Progenitor cell of endocrine pancreas (in vitro differentiated cells): ENCODE measurements at regions not wholly inside any gene's neighbourhood (a gene's known extent, or its start where the extent isn't known, plus 50 kb on each side); places are given as distances from the start of the nearest gene placed in this dataset.

Experiments used
- DNase-seq: peaks from one replicate; pipeline ENCODE4 v3.0.0; 2021; ENCODE audit warnings: low spot score; ENCODE audit not compliant: unreplicated experiment
- H3K27ac Mint-ChIP-seq: 2 replicates; pipeline ENCODE4 v1.8.0; 2021; ENCODE audit warnings: mild to moderate bottlenecking, moderate library complexity, mixed read lengths
- H3K27me3 Mint-ChIP-seq: 2 replicates; pipeline ENCODE4 v1.8.0; 2021; ENCODE audit warnings: mixed read lengths
- H3K36me3 Mint-ChIP-seq: 2 replicates; pipeline ENCODE4 v1.8.0; 2022; ENCODE audit warnings: mixed read lengths; ENCODE audit not compliant: insufficient read depth
- H3K4me1 Mint-ChIP-seq: 2 replicates; pipeline ENCODE4 v1.8.0; 2021; ENCODE audit warnings: low read depth, mixed read lengths
- H3K4me3 Mint-ChIP-seq: 2 replicates; pipeline ENCODE4 v1.8.0; 2021; ENCODE audit warnings: low read depth, mild to moderate bottlenecking, moderate library complexity, mixed read lengths
- H3K9me3 Mint-ChIP-seq: 2 replicates; pipeline ENCODE4 v1.8.0; 2021; ENCODE audit warnings: low read depth, mixed read lengths
- TF ChIP-seq, protein P1 (sequence below): fragments of 200-600 bp; sonication (generic); IDR thresholded peaks from one replicate; pipeline ENCODE4 v1.5.0; 2021; ENCODE audit warnings: antibody characterized with exemption, mild to moderate bottlenecking; ENCODE audit not compliant: unreplicated experiment

DNA sequence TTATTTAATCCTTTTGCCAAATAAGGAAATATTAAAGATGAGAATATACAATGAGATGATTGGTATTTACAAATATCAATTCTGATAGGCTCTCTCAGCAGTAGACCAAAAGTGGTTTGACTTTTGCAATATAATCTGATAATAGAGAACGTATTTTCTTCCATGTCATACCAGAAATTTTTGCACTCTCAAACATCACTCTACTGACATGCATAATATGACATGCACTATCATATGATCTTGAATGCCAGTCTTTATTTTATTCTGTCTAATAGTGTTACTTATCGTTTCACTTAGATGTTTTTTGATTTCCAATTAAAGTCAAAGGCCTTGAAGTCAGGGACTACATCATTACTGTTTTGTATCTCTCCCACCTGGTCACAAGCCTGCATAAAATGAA lies 259.2 kb downstream of the PCDH7 start:
- Mint-ChIP-seq H3K27ac (no peak overlapping the region), H3K9me3 (no peaks in the 10 kb centered on the region), H3K36me3 (no peaks in the 10 kb centered on the region), H3K4me3 (no peak overlapping the region), H3K4me1 (no peaks in the 10 kb centered on the region), H3K27me3 (no peaks in the 10 kb centered on the region)
- TF ChIP-seq, protein P1, sequence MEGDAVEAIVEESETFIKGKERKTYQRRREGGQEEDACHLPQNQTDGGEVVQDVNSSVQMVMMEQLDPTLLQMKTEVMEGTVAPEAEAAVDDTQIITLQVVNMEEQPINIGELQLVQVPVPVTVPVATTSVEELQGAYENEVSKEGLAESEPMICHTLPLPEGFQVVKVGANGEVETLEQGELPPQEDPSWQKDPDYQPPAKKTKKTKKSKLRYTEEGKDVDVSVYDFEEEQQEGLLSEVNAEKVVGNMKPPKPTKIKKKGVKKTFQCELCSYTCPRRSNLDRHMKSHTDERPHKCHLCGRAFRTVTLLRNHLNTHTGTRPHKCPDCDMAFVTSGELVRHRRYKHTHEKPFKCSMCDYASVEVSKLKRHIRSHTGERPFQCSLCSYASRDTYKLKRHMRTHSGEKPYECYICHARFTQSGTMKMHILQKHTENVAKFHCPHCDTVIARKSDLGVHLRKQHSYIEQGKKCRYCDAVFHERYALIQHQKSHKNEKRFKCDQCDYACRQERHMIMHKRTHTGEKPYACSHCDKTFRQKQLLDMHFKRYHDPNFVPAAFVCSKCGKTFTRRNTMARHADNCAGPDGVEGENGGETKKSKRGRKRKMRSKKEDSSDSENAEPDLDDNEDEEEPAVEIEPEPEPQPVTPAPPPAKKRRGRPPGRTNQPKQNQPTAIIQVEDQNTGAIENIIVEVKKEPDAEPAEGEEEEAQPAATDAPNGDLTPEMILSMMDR, result no peak
- no peak for DNase-seq

DNA sequence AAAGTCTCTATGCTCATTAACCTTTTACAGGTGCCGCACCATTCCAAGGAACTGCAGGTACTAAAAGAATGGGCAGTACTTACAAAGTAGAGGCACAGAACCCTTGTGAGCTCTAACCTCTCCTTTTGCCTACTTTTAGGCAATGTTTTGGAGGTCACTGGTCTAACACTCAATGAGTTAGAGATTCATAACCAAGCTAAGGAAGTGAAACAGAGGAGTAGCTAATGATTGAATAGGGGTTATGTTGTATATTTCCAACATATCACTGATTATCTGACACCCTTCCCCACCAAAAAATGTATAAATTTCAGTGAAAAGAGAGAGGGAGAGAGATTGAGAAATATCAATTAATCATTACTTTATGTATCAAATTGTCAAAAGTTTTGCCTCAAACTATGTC lies 269.3 kb downstream of the PCDH7 start:
- Mint-ChIP-seq H3K4me3 (no peak overlapping the region), H3K36me3 (no peaks in the 10 kb centered on the region), H3K27me3 (no peaks in the 10 kb centered on the region), H3K9me3 (no peaks in the 10 kb centered on the region), H3K27ac (no peak overlapping the region), H3K4me1 (no peaks in the 10 kb centered on the region)
- TF ChIP-seq, protein P1, result no peak
- no peak for DNase-seq

DNA sequence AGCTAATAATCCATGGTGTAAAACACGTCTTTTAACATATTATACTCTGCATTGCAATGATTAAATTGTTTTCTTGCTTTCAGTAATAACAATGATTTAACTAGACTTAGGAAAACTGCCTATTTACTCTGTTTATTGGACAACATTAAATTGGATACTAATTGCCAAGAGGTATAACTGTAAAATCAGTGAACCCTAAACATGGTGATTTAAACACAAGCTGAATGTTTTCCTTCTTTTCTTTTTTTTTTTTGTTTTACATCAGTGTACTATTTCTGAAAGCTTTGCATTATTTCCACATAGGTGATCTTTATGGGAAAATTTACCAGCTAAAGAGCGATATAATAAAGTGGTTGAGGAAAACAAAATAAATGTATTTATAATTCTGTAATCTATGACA lies 276.7 kb downstream of the PCDH7 start:
- no peak for DNase-seq
- Mint-ChIP-seq H3K4me1 (no peaks in the 10 kb centered on the region), H3K27me3 (no peaks in the 10 kb centered on the region), H3K36me3 (no peaks in the 10 kb centered on the region), H3K9me3 (peaks cover 7% of the 10 kb centered on the region), H3K27ac (no peak overlapping the region), H3K4me3 (no peak overlapping the region)
- TF ChIP-seq, protein P1, result no peak

DNA sequence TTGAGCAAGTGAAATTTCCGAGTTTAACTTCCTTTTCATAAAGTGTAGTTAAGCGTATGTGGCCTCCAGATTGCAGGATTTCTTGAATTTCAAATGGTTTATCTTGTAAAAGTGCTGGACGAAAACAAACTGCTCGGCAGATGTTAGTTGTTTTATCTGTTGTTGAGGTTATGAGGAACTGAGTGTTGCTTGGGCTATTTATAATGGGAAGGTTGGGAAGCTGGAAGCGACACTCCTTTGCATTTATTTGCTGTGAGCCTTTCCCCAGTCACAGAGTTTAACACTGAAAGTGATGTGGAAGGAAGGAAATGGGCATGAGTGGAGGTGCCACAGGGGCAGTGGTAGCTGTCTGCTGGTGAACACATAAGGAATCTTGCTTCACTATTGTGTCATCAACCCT lies 284.9 kb downstream of the PCDH7 start:
- Mint-ChIP-seq H3K9me3 (peaks cover 3% of the 10 kb centered on the region), H3K4me3 (no peak overlapping the region), H3K27me3 (no peaks in the 10 kb centered on the region), H3K4me1 (peaks cover 4% of the 10 kb centered on the region), H3K36me3 (no peaks in the 10 kb centered on the region), H3K27ac (no peak overlapping the region)
- no peak for DNase-seq
- TF ChIP-seq, protein P1, result no peak

DNA sequence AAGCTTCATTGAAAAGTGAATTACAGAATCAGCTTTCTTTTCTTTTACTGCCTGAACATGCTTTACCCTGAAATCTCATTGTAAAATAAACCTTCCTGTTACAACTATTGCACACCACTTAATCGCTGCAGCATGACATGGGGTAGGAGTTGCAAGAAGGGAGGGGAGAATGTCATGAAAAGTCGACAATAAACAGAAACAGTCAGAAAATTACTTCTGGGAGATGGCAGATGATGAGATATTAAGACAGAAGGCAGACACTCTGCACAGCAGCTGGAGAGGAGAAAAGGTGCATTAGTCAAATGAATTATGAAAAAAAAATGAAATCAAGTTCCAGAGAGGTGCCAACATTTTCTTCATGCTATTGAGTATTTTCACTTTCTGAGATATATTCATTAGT lies 287.7 kb downstream of the PCDH7 start:
- peaks cover 3% of the 10 kb centered on the region for H3K9me3 Mint-ChIP-seq
- DNase-seq, result no peak
- H3K4me3 Mint-ChIP-seq, result no peak overlapping the region
- no peaks in the 10 kb centered on the region for H3K36me3 Mint-ChIP-seq
- no peaks in the 10 kb centered on the region for H3K27me3 Mint-ChIP-seq
- TF ChIP-seq, protein P1, result no peak
- no peak overlapping the region for H3K27ac Mint-ChIP-seq
- peaks cover 1% of the 10 kb centered on the region for H3K4me1 Mint-ChIP-seq

DNA sequence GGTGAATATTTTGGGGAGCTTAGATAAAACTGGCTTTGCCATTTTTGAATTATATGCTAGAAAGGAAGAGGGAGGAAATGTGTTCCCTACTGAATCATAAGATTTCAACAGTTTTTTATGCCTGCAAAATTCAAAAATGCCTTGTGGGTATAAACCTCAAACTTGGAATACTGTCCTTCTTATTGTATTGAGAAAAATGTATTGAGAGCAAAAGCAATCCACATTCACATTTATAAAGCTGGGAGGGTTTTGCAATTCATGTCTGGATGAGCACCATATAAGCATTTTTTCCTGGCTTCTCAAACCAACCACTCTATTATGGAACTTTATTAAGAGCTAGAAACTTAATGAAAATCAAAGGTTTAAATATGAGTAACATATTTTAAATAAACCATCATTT lies 289.8 kb downstream of the PCDH7 start:
- no peaks in the 10 kb centered on the region for H3K9me3 Mint-ChIP-seq
- DNase-seq, result no peak
- no peak overlapping the region for H3K27ac Mint-ChIP-seq
- no peaks in the 10 kb centered on the region for H3K27me3 Mint-ChIP-seq
- no peaks in the 10 kb centered on the region for H3K4me1 Mint-ChIP-seq
- no peaks in the 10 kb centered on the region for H3K36me3 Mint-ChIP-seq
- no peak overlapping the region for H3K4me3 Mint-ChIP-seq
- TF ChIP-seq, protein P1, result no peak
